HG03175 (cell line): ENCODE measurements at regions not wholly inside any gene's neighbourhood (a gene's known extent, or its start where the extent isn't known, plus 50 kb on each side); places are given as distances from the start of the nearest gene placed in this dataset.
A peak's percentile ranks its signal among the peaks of the same experiment; 100 is the strongest.

Source experiments
- ATAC-seq: cut with Tn5 transposase; IDR thresholded peaks from one replicate; pipeline ENCODE4 v1.9.1; 2021; ENCODE audit warnings: mild to moderate bottlenecking, moderate library complexity; ENCODE audit not compliant: unreplicated experiment

- ATAC-seq = no peak
Observed at GRCh38 chr3:152185891-152186630, 82.7 kb upstream of the MBNL1 start.

GRCh38 chr3:152190636-152191183 lies 78.0 kb upstream of the MBNL1 start:
- no peak for ATAC-seq

GRCh38 chr3:152192050-152192449 lies 76.7 kb upstream of the MBNL1 start:
- ATAC-seq = no peak

GRCh38 chr3:152192936-152193672 lies 75.6 kb upstream of the MBNL1 start:
- ATAC-seq = peak; percentile 6

- peak; percentile 71 for ATAC-seq
Observed at GRCh38 chr3:152193673-152194267, 75.0 kb upstream of the MBNL1 start.

- no peak for ATAC-seq
Observed at GRCh38 chr3:152195206-152195605, 73.5 kb upstream of the MBNL1 start.

GRCh38 chr3:152196782-152197181 lies 71.9 kb upstream of the MBNL1 start:
- peak; percentile 38 for ATAC-seq

- ATAC-seq = no peak
Observed at GRCh38 chr3:152197451-152197850, 71.3 kb upstream of the MBNL1 start.

- no peak for ATAC-seq
Observed at GRCh38 chr3:152197937-152198336, 70.8 kb upstream of the MBNL1 start.

GRCh38 chr3:152198665-152199064 lies 70.1 kb upstream of the MBNL1 start:
- ATAC-seq = no peak

- no peak for ATAC-seq
Observed at GRCh38 chr3:152199102-152199840, 69.5 kb upstream of the MBNL1 start.

- peak; percentile 23 for ATAC-seq
Observed at GRCh38 chr3:152200476-152201420, 68.0 kb upstream of the MBNL1 start.

- ATAC-seq = peak; percentile 50
Observed at GRCh38 chr3:152202976-152203626, 65.6 kb upstream of the MBNL1 start.

- no peak for ATAC-seq
Observed at GRCh38 chr3:152203652-152204051, 65.1 kb upstream of the MBNL1 start.

- no peak for ATAC-seq
Observed at GRCh38 chr3:152204218-152204617, 64.5 kb upstream of the MBNL1 start.

GRCh38 chr3:152205097-152205593 lies 63.6 kb upstream of the MBNL1 start:
- peak; percentile 44 for ATAC-seq

GRCh38 chr3:152206243-152206760 lies 62.4 kb upstream of the MBNL1 start:
- ATAC-seq = no peak

GRCh38 chr3:152208439-152208838 lies 60.3 kb upstream of the MBNL1 start:
- ATAC-seq = no peak

- no peak for ATAC-seq
Observed at GRCh38 chr3:152209060-152209459, 59.7 kb upstream of the MBNL1 start.
